Adipocyte (in vitro differentiated cells): ENCODE measurements at regions not wholly inside any gene's neighbourhood (a gene's known extent, or its start where the extent isn't known, plus 50 kb on each side); places are given as distances from the start of the nearest gene placed in this dataset.
"Not testable (repeated sequence)": the region's sequence is repeated elsewhere in the genome, so short reads cannot be mapped to it uniquely, and the experiment has no call there.

Source experiments
- DNase-seq: peaks from one replicate; pipeline ENCODE4 v3.0.0-alpha.2; 2015; ENCODE audit warnings: low read depth
- H3K27me3 ChIP-seq: replicated peaks from 2 replicates; pipeline ENCODE4 v1.7.0; 2013; ENCODE audit warnings: mild to moderate bottlenecking, low read length, moderate library complexity; ENCODE audit not compliant: control insufficient read depth, insufficient read depth
- H3K36me3 ChIP-seq: 2 replicates; pipeline ENCODE4 v1.7.0; 2013; ENCODE audit warnings: low read length, mild to moderate bottlenecking, moderate library complexity; ENCODE audit not compliant: control insufficient read depth, insufficient read depth, severe bottlenecking
- H3K4me1 ChIP-seq: 2 replicates; pipeline ENCODE4 v1.7.0; 2013; ENCODE audit warnings: mild to moderate bottlenecking, low read length, moderate library complexity; ENCODE audit not compliant: control insufficient read depth, insufficient read depth
- H3K4me3 ChIP-seq: 2 replicates; pipeline ENCODE4 v1.7.0; 2013; ENCODE audit warnings: mild to moderate bottlenecking, low read length, moderate library complexity
- H3K9ac ChIP-seq: 2 replicates; pipeline ENCODE4 v1.7.0; 2013; ENCODE audit warnings: mild to moderate bottlenecking, low read length, moderate library complexity
- H3K9me3 ChIP-seq: 2 replicates; pipeline ENCODE4 v1.7.0; 2013; ENCODE audit warnings: mild to moderate bottlenecking, low read length, moderate library complexity; ENCODE audit not compliant: control insufficient read depth

- not testable (repeated sequence) for DNase-seq, H3K4me3 ChIP-seq, H3K4me1 ChIP-seq, H3K36me3 ChIP-seq, H3K9ac ChIP-seq, H3K27me3 ChIP-seq
- H3K9me3 ChIP-seq, result peaks cover 18% of the 10 kb centered on the region
Measured at GRCh38 chr5:125253634-125254033, 507.2 kb upstream of the ZNF608 start.

- Histone ChIP-seq H3K27me3 (no peaks in the 10 kb centered on the region), H3K4me1 (no peaks in the 10 kb centered on the region), H3K4me3 (no peak overlapping the region), H3K36me3 (no peaks in the 10 kb centered on the region), H3K9ac (no peak overlapping the region), H3K9me3 (peaks cover 18% of the 10 kb centered on the region)
- DNase-seq, result no peak
Measured at GRCh38 chr5:125254267-125254666, 507.8 kb upstream of the ZNF608 start.

- Histone ChIP-seq H3K4me3 (no peak overlapping the region), H3K4me1 (no peaks in the 10 kb centered on the region), H3K36me3 (no peaks in the 10 kb centered on the region), H3K27me3 (no peaks in the 10 kb centered on the region), H3K9me3 (peaks cover 20% of the 10 kb centered on the region), H3K9ac (no peak overlapping the region)
- DNase-seq, result no peak
Measured at GRCh38 chr5:125256296-125256695, 509.9 kb upstream of the ZNF608 start.

GRCh38 chr5:125257057-125257972 is 510.9 kb upstream of the ZNF608 start:
- no peak overlapping the region for H3K4me3 ChIP-seq
- H3K36me3 ChIP-seq, result no peaks in the 10 kb centered on the region
- no peaks in the 10 kb centered on the region for H3K4me1 ChIP-seq
- no peaks in the 10 kb centered on the region for H3K27me3 ChIP-seq
- H3K9me3 ChIP-seq, result peaks cover 29% of the 10 kb centered on the region
- DNase-seq, result peak; percentile 34
- no peak overlapping the region for H3K9ac ChIP-seq

- Histone ChIP-seq H3K9me3 (peaks cover 29% of the 10 kb centered on the region), H3K36me3 (no peaks in the 10 kb centered on the region), H3K4me1 (no peaks in the 10 kb centered on the region), H3K4me3 (no peak overlapping the region), H3K27me3 (no peaks in the 10 kb centered on the region), H3K9ac (no peak overlapping the region)
- DNase-seq, result no peak
Measured at GRCh38 chr5:125257997-125258396, 511.6 kb upstream of the ZNF608 start.

GRCh38 chr5:125258615-125259014 is 512.2 kb upstream of the ZNF608 start:
- no peak for DNase-seq
- H3K9ac ChIP-seq, result no peak overlapping the region
- H3K9me3 ChIP-seq, result peaks cover 24% of the 10 kb centered on the region
- H3K4me3 ChIP-seq, result no peak overlapping the region
- no peaks in the 10 kb centered on the region for H3K4me1 ChIP-seq
- H3K27me3 ChIP-seq, result no peaks in the 10 kb centered on the region
- H3K36me3 ChIP-seq, result no peaks in the 10 kb centered on the region

- DNase-seq, result no peak
- Histone ChIP-seq H3K4me1 (no peaks in the 10 kb centered on the region), H3K9ac (no peak overlapping the region), H3K9me3 (peaks cover 11% of the 10 kb centered on the region), H3K4me3 (no peak overlapping the region), H3K36me3 (no peaks in the 10 kb centered on the region), H3K27me3 (no peaks in the 10 kb centered on the region)
Measured at GRCh38 chr5:125261505-125262250, 515.2 kb upstream of the ZNF608 start.

- Histone ChIP-seq H3K27me3 (no peaks in the 10 kb centered on the region), H3K9ac (no peak overlapping the region), H3K4me1 (no peaks in the 10 kb centered on the region), H3K4me3 (no peak overlapping the region), H3K36me3 (no peaks in the 10 kb centered on the region), H3K9me3 (peaks cover 11% of the 10 kb centered on the region)
- no peak for DNase-seq
Measured at GRCh38 chr5:125262782-125263181, 516.3 kb upstream of the ZNF608 start.

- DNase-seq, result no peak
- no peak overlapping the region for H3K4me3 ChIP-seq
- no peaks in the 10 kb centered on the region for H3K27me3 ChIP-seq
- no peaks in the 10 kb centered on the region for H3K4me1 ChIP-seq
- no peaks in the 10 kb centered on the region for H3K36me3 ChIP-seq
- H3K9me3 ChIP-seq, result peaks cover 11% of the 10 kb centered on the region
- no peak overlapping the region for H3K9ac ChIP-seq
Measured at GRCh38 chr5:125263356-125263755, 516.9 kb upstream of the ZNF608 start.

- Histone ChIP-seq H3K9ac (no peak overlapping the region), H3K4me1 (no peaks in the 10 kb centered on the region), H3K9me3 (peaks cover 11% of the 10 kb centered on the region), H3K36me3 (no peaks in the 10 kb centered on the region), H3K4me3 (no peak overlapping the region), H3K27me3 (no peaks in the 10 kb centered on the region)
- DNase-seq, result no peak
Measured at GRCh38 chr5:125266106-125266505, 519.7 kb upstream of the ZNF608 start.

GRCh38 chr5:125267636-125268248 is 521.3 kb upstream of the ZNF608 start:
- no peaks in the 10 kb centered on the region for H3K27me3 ChIP-seq
- no peaks in the 10 kb centered on the region for H3K9me3 ChIP-seq
- H3K4me3 ChIP-seq, result no peak overlapping the region
- H3K4me1 ChIP-seq, result no peaks in the 10 kb centered on the region
- H3K36me3 ChIP-seq, result no peaks in the 10 kb centered on the region
- no peak for DNase-seq
- no peak overlapping the region for H3K9ac ChIP-seq
